ENCODE measurements at regions not wholly inside any gene's neighbourhood (a gene's known extent, or its start where the extent isn't known, plus 50 kb on each side); places are given as distances from the start of the nearest gene placed in this dataset.

DNA sequence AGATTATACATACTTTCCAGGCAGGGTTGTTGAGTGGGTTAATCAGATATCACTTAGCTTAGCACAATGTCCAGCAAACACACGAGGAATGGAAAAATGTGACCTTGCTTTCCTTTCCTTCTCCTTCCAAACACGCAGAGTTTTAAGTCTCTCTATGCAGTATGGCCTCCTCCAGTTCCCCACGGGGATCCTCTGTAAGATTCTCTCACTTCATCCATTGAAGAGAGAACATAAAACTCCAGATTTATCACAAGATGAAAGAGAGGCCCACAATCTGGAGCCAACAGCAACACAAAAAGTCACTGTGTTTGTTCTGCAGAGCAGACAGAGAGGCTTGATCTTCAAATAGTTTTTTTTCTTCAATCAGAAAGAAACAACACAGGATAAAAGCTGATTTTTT lies 336.8 kb upstream of the CLNK start:
- Histone ChIP-seq H3K4me3 (ENCODE audit: low read depth, low read length) (no peak overlapping the region), H3K9ac (ENCODE audit: low read depth, low read length) (no peak overlapping the region), H3K4me1 (ENCODE audit: control insufficient read depth, insufficient read depth, low read length) (no peaks in the 10 kb centered on the region), H3K36me3 (ENCODE audit: control insufficient read depth, insufficient read depth, low read length) (no peaks in the 10 kb centered on the region), H3K27ac (ENCODE audit: low read depth, low read length) (no peak overlapping the region), H3K9me3 (ENCODE audit: control insufficient read depth, insufficient read depth, low read length) (no peaks in the 10 kb centered on the region), H3K27me3 (ENCODE audit: control insufficient read depth, insufficient read depth, low read length) (no peaks in the 10 kb centered on the region)

GRCh38 chr4:11019451-11020240 lies 335.1 kb upstream of the CLNK start:
- no peak overlapping the region for H3K4me3 ChIP-seq (ENCODE audit: low read depth, low read length)
- no peak overlapping the region for H3K9ac ChIP-seq (ENCODE audit: low read depth, low read length)
- H3K27me3 ChIP-seq (ENCODE audit: control insufficient read depth, insufficient read depth, low read length), result no peaks in the 10 kb centered on the region
- no peaks in the 10 kb centered on the region for H3K4me1 ChIP-seq (ENCODE audit: control insufficient read depth, insufficient read depth, low read length)
- H3K36me3 ChIP-seq (ENCODE audit: control insufficient read depth, insufficient read depth, low read length), result no peaks in the 10 kb centered on the region
- H3K27ac ChIP-seq (ENCODE audit: low read depth, low read length), result no peak overlapping the region
- no peaks in the 10 kb centered on the region for H3K9me3 ChIP-seq (ENCODE audit: control insufficient read depth, insufficient read depth, low read length)

DNA sequence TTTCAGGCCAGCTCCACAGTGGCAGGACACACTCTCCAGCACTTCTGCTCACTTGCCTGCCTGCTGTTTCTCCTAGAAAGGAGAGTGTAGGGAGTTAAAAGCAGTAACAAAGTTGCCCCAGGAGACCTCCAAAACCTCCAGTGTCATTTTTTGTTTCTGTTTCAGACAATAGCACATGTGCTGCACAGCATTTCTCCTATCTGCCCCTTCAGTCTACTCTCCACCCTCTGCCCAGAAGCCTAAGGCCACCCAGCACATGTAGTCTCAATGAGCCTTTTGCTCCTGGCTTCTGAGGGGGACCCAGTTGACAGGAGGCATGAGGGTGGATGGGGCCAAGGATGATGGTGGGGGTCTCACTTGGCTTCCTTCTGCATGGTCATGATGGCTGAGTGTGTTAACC lies 329.6 kb upstream of the CLNK start:
- Histone ChIP-seq H3K36me3 (ENCODE audit: control insufficient read depth, insufficient read depth, low read length) (no peaks in the 10 kb centered on the region), H3K27ac (ENCODE audit: low read depth, low read length) (no peak overlapping the region), H3K4me3 (ENCODE audit: low read depth, low read length) (no peak overlapping the region), H3K4me1 (ENCODE audit: control insufficient read depth, insufficient read depth, low read length) (no peaks in the 10 kb centered on the region), H3K27me3 (ENCODE audit: control insufficient read depth, insufficient read depth, low read length) (no peaks in the 10 kb centered on the region), H3K9me3 (ENCODE audit: control insufficient read depth, insufficient read depth, low read length) (no peaks in the 10 kb centered on the region), H3K9ac (ENCODE audit: low read depth, low read length) (no peak overlapping the region)

DNA sequence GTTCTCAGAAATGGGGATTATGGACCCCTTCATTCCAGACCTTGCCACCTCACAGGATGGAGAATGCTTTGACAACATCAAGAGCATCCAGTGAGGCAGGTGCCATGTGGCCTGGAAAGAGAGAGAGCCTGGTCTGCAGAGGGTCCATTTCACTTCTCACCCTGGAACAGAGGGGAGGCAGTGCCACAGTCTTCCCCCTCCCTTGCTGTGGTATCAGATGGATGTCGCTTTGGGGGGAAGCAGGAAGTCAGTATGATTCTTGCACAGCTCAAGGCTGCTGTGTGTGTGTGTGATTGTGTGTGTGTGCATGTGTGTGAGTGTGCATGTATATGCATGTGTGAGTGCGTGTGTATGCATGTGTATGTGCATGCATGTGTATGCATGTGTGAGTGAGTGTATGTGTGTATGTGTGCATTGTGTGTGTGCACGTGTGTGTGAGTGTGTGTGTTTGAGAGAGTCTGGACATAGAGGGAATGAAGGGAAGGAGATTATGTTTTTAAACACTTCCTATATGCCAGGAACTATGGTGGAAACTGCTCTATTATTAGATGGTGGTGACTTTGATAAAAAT lies 328.6 kb upstream of the CLNK start:
- Histone ChIP-seq H3K4me3 (ENCODE audit: low read depth, low read length) (no peak overlapping the region), H3K27me3 (ENCODE audit: control insufficient read depth, insufficient read depth, low read length) (no peaks in the 10 kb centered on the region), H3K36me3 (ENCODE audit: control insufficient read depth, insufficient read depth, low read length) (no peaks in the 10 kb centered on the region), H3K9ac (ENCODE audit: low read depth, low read length) (no peak overlapping the region), H3K9me3 (ENCODE audit: control insufficient read depth, insufficient read depth, low read length) (no peaks in the 10 kb centered on the region), H3K27ac (ENCODE audit: low read depth, low read length) (no peak overlapping the region), H3K4me1 (ENCODE audit: control insufficient read depth, insufficient read depth, low read length) (no peaks in the 10 kb centered on the region)

GRCh38 chr4:11011249-11011648 lies 326.7 kb upstream of the CLNK start:
- Histone ChIP-seq H3K4me1 (ENCODE audit: control insufficient read depth, insufficient read depth, low read length) (no peaks in the 10 kb centered on the region), H3K36me3 (ENCODE audit: control insufficient read depth, insufficient read depth, low read length) (no peaks in the 10 kb centered on the region), H3K27me3 (ENCODE audit: control insufficient read depth, insufficient read depth, low read length) (no peaks in the 10 kb centered on the region), H3K9ac (ENCODE audit: low read depth, low read length) (no peak overlapping the region), H3K4me3 (ENCODE audit: low read depth, low read length) (no peak overlapping the region), H3K9me3 (ENCODE audit: control insufficient read depth, insufficient read depth, low read length) (no peaks in the 10 kb centered on the region), H3K27ac (ENCODE audit: low read depth, low read length) (no peak overlapping the region)

- no peak overlapping the region for H3K9ac ChIP-seq (ENCODE audit: low read depth, low read length)
- H3K27ac ChIP-seq (ENCODE audit: low read depth, low read length), result no peak overlapping the region
- no peaks in the 10 kb centered on the region for H3K36me3 ChIP-seq (ENCODE audit: control insufficient read depth, insufficient read depth, low read length)
- H3K27me3 ChIP-seq (ENCODE audit: control insufficient read depth, insufficient read depth, low read length), result no peaks in the 10 kb centered on the region
- H3K9me3 ChIP-seq (ENCODE audit: control insufficient read depth, insufficient read depth, low read length), result no peaks in the 10 kb centered on the region
- no peak overlapping the region for H3K4me3 ChIP-seq (ENCODE audit: low read depth, low read length)
- H3K4me1 ChIP-seq (ENCODE audit: control insufficient read depth, insufficient read depth, low read length), result no peaks in the 10 kb centered on the region
Measured at GRCh38 chr4:11010624-11011023, 326.1 kb upstream of the CLNK start.

GRCh38 chr4:11009281-11009680 lies 324.7 kb upstream of the CLNK start:
- Histone ChIP-seq H3K4me3 (ENCODE audit: low read depth, low read length) (no peak overlapping the region), H3K9me3 (ENCODE audit: control insufficient read depth, insufficient read depth, low read length) (no peaks in the 10 kb centered on the region), H3K27ac (ENCODE audit: low read depth, low read length) (no peak overlapping the region), H3K9ac (ENCODE audit: low read depth, low read length) (no peak overlapping the region), H3K4me1 (ENCODE audit: control insufficient read depth, insufficient read depth, low read length) (no peaks in the 10 kb centered on the region), H3K27me3 (ENCODE audit: control insufficient read depth, insufficient read depth, low read length) (no peaks in the 10 kb centered on the region), H3K36me3 (ENCODE audit: control insufficient read depth, insufficient read depth, low read length) (no peaks in the 10 kb centered on the region)

DNA sequence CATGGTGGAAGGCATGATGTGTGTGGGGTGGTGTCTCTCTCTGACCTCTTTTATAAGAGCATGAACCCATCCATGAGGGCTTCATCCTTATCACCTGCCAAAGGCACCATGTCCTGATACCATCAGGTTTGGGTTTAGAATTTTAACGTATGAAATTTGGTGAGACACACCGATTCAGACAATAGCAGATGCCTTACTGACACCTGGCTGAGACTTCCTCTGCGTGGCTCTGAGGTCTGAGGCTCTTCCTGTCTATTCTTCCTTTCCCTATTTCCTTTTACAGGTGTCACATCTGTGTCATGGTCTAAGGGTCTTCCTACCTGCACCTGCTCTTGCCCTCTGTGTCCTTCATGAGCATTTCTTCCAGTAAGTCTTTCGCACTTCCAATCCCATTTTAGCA lies 320.7 kb upstream of the CLNK start:
- no peaks in the 10 kb centered on the region for H3K4me1 ChIP-seq (ENCODE audit: control insufficient read depth, insufficient read depth, low read length)

GRCh38 chr4:11004818-11005217 lies 320.2 kb upstream of the CLNK start:
- Histone ChIP-seq H3K9ac (ENCODE audit: low read depth, low read length) (no peak overlapping the region), H3K36me3 (ENCODE audit: control insufficient read depth, insufficient read depth, low read length) (no peaks in the 10 kb centered on the region), H3K4me3 (ENCODE audit: low read depth, low read length) (no peak overlapping the region), H3K9me3 (ENCODE audit: control insufficient read depth, insufficient read depth, low read length) (no peaks in the 10 kb centered on the region), H3K27ac (ENCODE audit: low read depth, low read length) (no peak overlapping the region), H3K4me1 (ENCODE audit: control insufficient read depth, insufficient read depth, low read length) (no peaks in the 10 kb centered on the region), H3K27me3 (ENCODE audit: control insufficient read depth, insufficient read depth, low read length) (no peaks in the 10 kb centered on the region)

More for the DNA sequence above, 320.7 kb upstream of the CLNK start:
- no peaks in the 10 kb centered on the region for H3K27me3 ChIP-seq (ENCODE audit: control insufficient read depth, insufficient read depth, low read length)
- H3K36me3 ChIP-seq (ENCODE audit: control insufficient read depth, insufficient read depth, low read length), result no peaks in the 10 kb centered on the region
- no peaks in the 10 kb centered on the region for H3K9me3 ChIP-seq (ENCODE audit: control insufficient read depth, insufficient read depth, low read length)
- H3K27ac ChIP-seq (ENCODE audit: low read depth, low read length), result no peak overlapping the region
- H3K4me3 ChIP-seq (ENCODE audit: low read depth, low read length), result no peak overlapping the region
- no peak overlapping the region for H3K9ac ChIP-seq (ENCODE audit: low read depth, low read length)

DNA sequence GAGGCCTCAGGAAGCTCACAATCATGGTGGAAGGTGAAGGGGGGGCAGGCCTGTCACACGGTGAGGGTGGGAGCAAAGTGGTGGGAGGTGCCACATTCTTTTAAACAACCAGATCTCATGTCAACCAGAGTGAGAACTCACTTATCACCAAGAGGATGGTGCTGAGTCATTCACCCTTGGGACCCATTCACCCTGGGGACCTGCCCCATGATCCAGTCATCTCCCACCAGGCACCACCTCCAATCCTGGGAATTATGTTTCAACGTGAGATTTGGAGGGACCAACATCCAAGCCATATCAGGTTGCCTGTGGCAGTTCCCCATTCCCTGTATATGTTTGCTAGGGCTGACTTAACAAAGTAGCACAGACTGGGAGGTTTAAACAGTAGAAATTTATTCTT lies 318.4 kb upstream of the CLNK start:
- Histone ChIP-seq H3K9ac (ENCODE audit: low read depth, low read length) (no peak overlapping the region), H3K4me3 (ENCODE audit: low read depth, low read length) (no peak overlapping the region), H3K9me3 (ENCODE audit: control insufficient read depth, insufficient read depth, low read length) (no peaks in the 10 kb centered on the region), H3K27ac (ENCODE audit: low read depth, low read length) (no peak overlapping the region), H3K27me3 (ENCODE audit: control insufficient read depth, insufficient read depth, low read length) (no peaks in the 10 kb centered on the region), H3K4me1 (ENCODE audit: control insufficient read depth, insufficient read depth, low read length) (no peaks in the 10 kb centered on the region; the same call in 1 of the 2 replicates), H3K36me3 (ENCODE audit: control insufficient read depth, insufficient read depth, low read length) (no peaks in the 10 kb centered on the region)

DNA sequence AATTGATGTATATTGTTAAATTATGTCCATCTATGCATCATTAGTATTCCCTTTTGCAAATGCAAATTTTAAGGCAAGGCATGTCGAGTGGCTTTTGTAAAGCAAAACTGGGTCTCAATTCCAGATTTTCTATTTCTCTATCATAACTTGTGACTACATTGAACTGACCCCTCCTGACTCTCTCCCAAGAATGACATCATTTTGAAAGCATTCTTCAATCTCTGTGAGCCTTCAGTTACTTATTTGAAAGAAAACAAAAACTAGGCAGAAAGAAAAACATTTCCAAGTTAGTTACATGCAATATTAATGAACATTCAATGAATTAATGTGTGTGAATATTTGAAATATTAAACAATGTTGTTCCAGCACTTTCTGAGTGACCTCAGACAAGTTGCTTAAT lies 314.3 kb upstream of the CLNK start:
- H3K4me1 ChIP-seq (ENCODE audit: control insufficient read depth, insufficient read depth, low read length), result no peaks in the 10 kb centered on the region; the same call in 1 of the 2 replicates
- no peak overlapping the region for H3K4me3 ChIP-seq (ENCODE audit: low read depth, low read length)
- no peaks in the 10 kb centered on the region for H3K27me3 ChIP-seq (ENCODE audit: control insufficient read depth, insufficient read depth, low read length)
- H3K27ac ChIP-seq (ENCODE audit: low read depth, low read length), result no peak overlapping the region
- no peak overlapping the region for H3K9ac ChIP-seq (ENCODE audit: low read depth, low read length)
- no peaks in the 10 kb centered on the region for H3K9me3 ChIP-seq (ENCODE audit: control insufficient read depth, insufficient read depth, low read length)
- H3K36me3 ChIP-seq (ENCODE audit: control insufficient read depth, insufficient read depth, low read length), result no peaks in the 10 kb centered on the region

All from HUES48 (cell line).